PC-9 (cell line): ENCODE measurements at regions not wholly inside any gene's neighbourhood (a gene's known extent, or its start where the extent isn't known, plus 50 kb on each side); places are given as distances from the start of the nearest gene placed in this dataset.

ENCODE experiments used
- EZH2 ChIP-seq: fragments of 200-600 bp; sonication (generic); IDR thresholded peaks from 2 replicates; pipeline ENCODE4 v1.8.0; 2017; ENCODE audit warnings: antibody characterized with exemption, low read depth
- TF ChIP-seq, protein P1 (sequence below): fragments of 200-600 bp; sonication (generic); conservative IDR thresholded peaks from 2 replicates; pipeline ENCODE4 v1.6.1; 2017; ENCODE audit warnings: mixed run types, antibody characterized with exemption, mild to moderate bottlenecking, moderate library complexity

GRCh38 chr16:77613095-77613494 is 109.2 kb upstream of the NUDT7 start:
- TF ChIP-seq, protein P1, sequence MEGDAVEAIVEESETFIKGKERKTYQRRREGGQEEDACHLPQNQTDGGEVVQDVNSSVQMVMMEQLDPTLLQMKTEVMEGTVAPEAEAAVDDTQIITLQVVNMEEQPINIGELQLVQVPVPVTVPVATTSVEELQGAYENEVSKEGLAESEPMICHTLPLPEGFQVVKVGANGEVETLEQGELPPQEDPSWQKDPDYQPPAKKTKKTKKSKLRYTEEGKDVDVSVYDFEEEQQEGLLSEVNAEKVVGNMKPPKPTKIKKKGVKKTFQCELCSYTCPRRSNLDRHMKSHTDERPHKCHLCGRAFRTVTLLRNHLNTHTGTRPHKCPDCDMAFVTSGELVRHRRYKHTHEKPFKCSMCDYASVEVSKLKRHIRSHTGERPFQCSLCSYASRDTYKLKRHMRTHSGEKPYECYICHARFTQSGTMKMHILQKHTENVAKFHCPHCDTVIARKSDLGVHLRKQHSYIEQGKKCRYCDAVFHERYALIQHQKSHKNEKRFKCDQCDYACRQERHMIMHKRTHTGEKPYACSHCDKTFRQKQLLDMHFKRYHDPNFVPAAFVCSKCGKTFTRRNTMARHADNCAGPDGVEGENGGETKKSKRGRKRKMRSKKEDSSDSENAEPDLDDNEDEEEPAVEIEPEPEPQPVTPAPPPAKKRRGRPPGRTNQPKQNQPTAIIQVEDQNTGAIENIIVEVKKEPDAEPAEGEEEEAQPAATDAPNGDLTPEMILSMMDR = no peak
- no peak for TF ChIP-seq EZH2
